Right renal cortex interstitium (tissue), 3 donors: ENCODE measurements at regions not wholly inside any gene's neighbourhood (a gene's known extent, or its start where the extent isn't known, plus 50 kb on each side); places are given as distances from the start of the nearest gene placed in this dataset.

ENCODE experiments used
- DNase-seq, 3 donors: peaks; one replicate each; pipeline ENCODE4 v3.0.0-alpha.2; 2013; ENCODE audit warnings: low read depth in 3 of 3, low spot score in 2 of 3

GRCh38 chr18:40631319-40631718 lies 1323.7 kb upstream of the PIK3C3 start:
- no peak for DNase-seq

- no peak for DNase-seq
These were observed 1324.5 kb upstream of the PIK3C3 start for GRCh38 chr18:40630496-40630895.

GRCh38 chr18:40624959-40625358 lies 1330.1 kb upstream of the PIK3C3 start:
- DNase-seq = no peak

GRCh38 chr18:40613721-40614120 lies 1341.3 kb upstream of the PIK3C3 start:
- DNase-seq = no peak

GRCh38 chr18:40612356-40612755 lies 1342.7 kb upstream of the PIK3C3 start:
- no peak for DNase-seq

GRCh38 chr18:40608226-40608625 lies 1346.8 kb upstream of the PIK3C3 start:
- no peak for DNase-seq

GRCh38 chr18:40607542-40608148 lies 1347.4 kb upstream of the PIK3C3 start:
- no peak for DNase-seq

GRCh38 chr18:40606996-40607395 lies 1348.0 kb upstream of the PIK3C3 start:
- DNase-seq = no peak

- no peak for DNase-seq
These were observed 1371.4 kb upstream of the PIK3C3 start for GRCh38 chr18:40583671-40584070.

- no peak for DNase-seq
These were observed 1372.9 kb upstream of the PIK3C3 start for GRCh38 chr18:40582105-40582504.

GRCh38 chr18:40577981-40578365 lies 1377.1 kb upstream of the PIK3C3 start:
- DNase-seq = no peak

- DNase-seq = no peak
These were observed 1377.6 kb upstream of the PIK3C3 start for GRCh38 chr18:40577239-40577980.

- DNase-seq = no peak
These were observed 1378.4 kb upstream of the PIK3C3 start for GRCh38 chr18:40576507-40577115.

GRCh38 chr18:40570615-40571014 lies 1384.4 kb upstream of the PIK3C3 start:
- DNase-seq = no peak

GRCh38 chr18:40569605-40570004 lies 1385.4 kb upstream of the PIK3C3 start:
- no peak for DNase-seq

- DNase-seq = no peak
These were observed 1388.6 kb upstream of the PIK3C3 start for GRCh38 chr18:40566510-40566844.

GRCh38 chr18:40565805-40566509 lies 1389.1 kb upstream of the PIK3C3 start:
- no peak for DNase-seq

- DNase-seq = no peak
These were observed 1395.5 kb upstream of the PIK3C3 start for GRCh38 chr18:40559556-40559955.

GRCh38 chr18:40558706-40559392 lies 1396.2 kb upstream of the PIK3C3 start:
- DNase-seq = no peak

GRCh38 chr18:40555914-40556313 lies 1399.1 kb upstream of the PIK3C3 start:
- no peak for DNase-seq

GRCh38 chr18:40553029-40553428 lies 1402.0 kb upstream of the PIK3C3 start:
- DNase-seq = no peak
